Tibial artery (tissue), 4 donors: ENCODE measurements at regions not wholly inside any gene's neighbourhood (a gene's known extent, or its start where the extent isn't known, plus 50 kb on each side); places are given as distances from the start of the nearest gene placed in this dataset.
"Not testable (repeated sequence)": the region's sequence is repeated elsewhere in the genome, so short reads cannot be mapped to it uniquely, and the experiment has no call there.

Source experiments
- DNase-seq, 2 donors: peaks; one replicate each; pipeline ENCODE4 v3.0.0-alpha.2; 2019
- H3K27ac ChIP-seq, 2 donors: fragments of 200-600 bp; sonication (generic) in 1 of 2; 1 replicate in 1 of 2; 2 replicates in 1 of 2; pipeline ENCODE4 v1.5.1; 2018 to 2019; ENCODE audit warnings: mild to moderate bottlenecking in 1 of 2
- H3K27me3 ChIP-seq, 2 donors: fragments of 200-600 bp; sonication (generic) in 1 of 2; one replicate each; pipeline versions ENCODE4 v1.5.1 to v1.6.0; 2016 to 2019
- H3K36me3 ChIP-seq, 3 donors: fragments of 200-600 bp; sonication (generic) in 2 of 3; one replicate each; pipeline ENCODE4 v1.5.1; 2016 to 2019; ENCODE audit warnings: mild to moderate bottlenecking in 2 of 3
- H3K4me1 ChIP-seq, 4 donors: fragments of 200-600 bp; sonication (generic) in 2 of 4; 1 replicate in 3 of 4; 2 replicates in 1 of 4; pipeline ENCODE4 v1.5.1; 2016 to 2019
- H3K4me3 ChIP-seq, 2 donors: fragments of 200-600 bp; sonication (generic) in 1 of 2; 1 replicate in 1 of 2; 2 replicates in 1 of 2; pipeline ENCODE4 v1.5.1; 2018 to 2019; ENCODE audit warnings: mild to moderate bottlenecking in 2 of 2
- H3K9me3 ChIP-seq, 3 donors: fragments of 200-600 bp; sonication (generic) in 1 of 3; one replicate each; pipeline ENCODE4 v1.5.1; 2016 to 2019
- intact Hi-C: fragments of 100-400 bp; cut with DNase I; formaldehyde crosslinking; loops from one replicate; pipeline ENCODE4 v1.15.0; 2023; ENCODE audit warnings: low total_unique reads
- TF ChIP-seq, protein P1 (sequence below), 2 experiments: fragments of 200-600 bp in 1 of 2; fragments of 450-650 bp in 1 of 2; IDR thresholded peaks; one replicate each; pipeline ENCODE4 v1.5.1; 2017 to 2019; ENCODE audit warnings: antibody characterized with exemption in 2 of 2, mild to moderate bottlenecking in 1 of 2, moderate library complexity in 1 of 2

DNA sequence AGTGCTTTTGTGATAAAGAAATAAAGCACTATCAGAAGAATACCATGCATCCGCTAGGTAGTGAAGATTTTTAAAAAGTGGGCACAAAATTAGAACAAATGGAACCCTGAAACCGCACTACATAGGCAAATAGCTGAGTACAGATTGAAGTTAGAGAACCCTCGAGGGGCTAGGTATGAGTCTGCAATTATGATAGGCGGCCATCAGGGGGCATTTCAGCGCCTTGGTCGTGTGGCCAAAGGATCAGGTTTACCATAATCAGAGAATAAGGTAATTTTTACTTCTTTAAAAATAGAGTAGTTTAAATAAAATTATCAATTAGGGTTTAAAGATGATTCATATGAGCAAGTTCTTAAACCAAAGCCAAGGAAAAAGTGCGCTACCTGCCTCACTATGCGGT lies 129.8 kb downstream of the TMX1 start:
- Histone ChIP-seq H3K27me3 (no peaks in the 10 kb centered on the region), H3K9me3 (no peaks in the 10 kb centered on the region), H3K4me3 (no peak overlapping the region), H3K27ac (no peak overlapping the region), H3K36me3 (no peaks in the 10 kb centered on the region), H3K4me1 (peaks cover 0 to 4% (median 0%) of the 10 kb centered on the region in 4 donors)
- no peak for DNase-seq
- TF ChIP-seq, protein P1, sequence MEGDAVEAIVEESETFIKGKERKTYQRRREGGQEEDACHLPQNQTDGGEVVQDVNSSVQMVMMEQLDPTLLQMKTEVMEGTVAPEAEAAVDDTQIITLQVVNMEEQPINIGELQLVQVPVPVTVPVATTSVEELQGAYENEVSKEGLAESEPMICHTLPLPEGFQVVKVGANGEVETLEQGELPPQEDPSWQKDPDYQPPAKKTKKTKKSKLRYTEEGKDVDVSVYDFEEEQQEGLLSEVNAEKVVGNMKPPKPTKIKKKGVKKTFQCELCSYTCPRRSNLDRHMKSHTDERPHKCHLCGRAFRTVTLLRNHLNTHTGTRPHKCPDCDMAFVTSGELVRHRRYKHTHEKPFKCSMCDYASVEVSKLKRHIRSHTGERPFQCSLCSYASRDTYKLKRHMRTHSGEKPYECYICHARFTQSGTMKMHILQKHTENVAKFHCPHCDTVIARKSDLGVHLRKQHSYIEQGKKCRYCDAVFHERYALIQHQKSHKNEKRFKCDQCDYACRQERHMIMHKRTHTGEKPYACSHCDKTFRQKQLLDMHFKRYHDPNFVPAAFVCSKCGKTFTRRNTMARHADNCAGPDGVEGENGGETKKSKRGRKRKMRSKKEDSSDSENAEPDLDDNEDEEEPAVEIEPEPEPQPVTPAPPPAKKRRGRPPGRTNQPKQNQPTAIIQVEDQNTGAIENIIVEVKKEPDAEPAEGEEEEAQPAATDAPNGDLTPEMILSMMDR (IDR thresholded peaks at IDR 0.05) = no peak
- intact Hi-C loops = no loop called here

DNA sequence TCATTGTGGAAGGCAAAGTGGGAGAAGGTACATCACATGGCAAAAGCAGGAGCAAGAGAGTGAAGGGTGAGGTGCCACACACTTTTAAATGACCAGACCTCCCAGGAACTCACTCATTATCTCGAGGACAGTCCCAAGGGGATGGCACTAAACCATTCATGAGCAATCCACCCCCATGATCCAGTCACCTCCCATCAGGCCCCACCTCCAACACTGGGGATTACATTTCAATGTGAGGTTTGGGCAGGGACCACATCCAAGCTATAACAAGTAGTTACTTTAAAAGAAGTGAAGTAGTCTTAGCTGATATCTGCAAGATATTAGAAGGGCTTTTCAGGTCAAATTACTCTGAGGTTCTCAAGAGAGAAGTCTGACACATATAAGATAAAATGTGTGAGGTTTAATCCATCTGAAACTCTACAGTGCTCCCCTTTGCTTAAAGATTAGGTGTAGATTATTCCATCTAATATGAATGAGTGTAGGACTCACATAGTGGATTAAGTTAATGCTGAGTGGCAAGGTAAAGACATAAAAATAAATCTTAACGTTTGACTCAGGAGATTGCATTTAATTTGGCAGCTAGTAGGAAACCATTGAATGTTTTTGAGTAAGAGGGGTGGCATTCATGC lies 130.8 kb downstream of the TMX1 start:
- TF ChIP-seq, protein P1 (IDR thresholded peaks at IDR 0.05) = no peak
- Histone ChIP-seq H3K4me3 (no peak overlapping the region), H3K4me1 (peaks cover 0 to 4% (median 0%) of the 10 kb centered on the region in 4 donors), H3K27me3 (no peaks in the 10 kb centered on the region), H3K9me3 (no peaks in the 10 kb centered on the region), H3K36me3 (no peaks in the 10 kb centered on the region), H3K27ac (no peak overlapping the region)
- no peak for DNase-seq
- intact Hi-C loops = no loop called here

DNA sequence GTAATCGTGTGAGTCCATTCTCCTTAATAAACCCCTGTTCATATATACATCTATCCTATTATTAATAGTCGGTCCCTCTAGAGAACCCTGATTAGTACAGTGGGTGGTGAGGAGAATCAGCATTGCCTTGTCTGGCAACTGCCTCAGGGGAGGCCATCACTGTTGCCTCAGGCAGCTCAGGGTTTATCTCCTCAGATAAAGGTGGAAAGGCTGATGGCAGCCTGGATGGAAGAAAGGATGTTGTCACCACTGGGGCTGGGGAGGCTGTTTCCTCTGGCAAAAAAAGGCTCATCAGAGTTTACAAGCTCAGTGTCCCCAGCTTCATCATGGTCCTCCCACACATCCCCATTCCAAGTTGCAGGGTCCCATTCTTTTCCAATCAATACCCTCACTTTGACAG lies 137.1 kb downstream of the TMX1 start:
- H3K4me1 ChIP-seq, H3K36me3 ChIP-seq, H3K27ac ChIP-seq, H3K4me3 ChIP-seq, intact Hi-C loops, DNase-seq, H3K9me3 ChIP-seq, H3K27me3 ChIP-seq: not testable (repeated sequence)

DNA sequence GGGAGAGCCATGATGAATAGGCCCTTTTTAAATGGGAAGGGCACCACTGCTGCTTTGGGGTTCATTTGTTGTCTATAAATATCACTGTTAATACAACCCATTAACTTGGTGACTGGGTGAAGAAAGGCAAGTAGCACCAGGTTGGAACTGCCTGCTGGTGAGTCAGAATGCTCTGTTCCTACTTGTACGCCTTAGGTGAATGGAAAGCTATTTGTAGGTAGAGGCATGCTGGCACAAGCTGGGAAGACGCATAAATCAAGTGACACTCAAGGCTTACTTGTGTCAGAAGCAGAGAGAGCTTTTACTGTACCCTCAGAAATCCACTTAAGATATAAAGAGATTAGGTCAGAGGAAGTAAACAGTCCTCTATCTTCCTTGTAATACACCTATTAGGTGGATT lies 142.5 kb downstream of the TMX1 start:
- intact Hi-C loops = no loop called here
- Histone ChIP-seq H3K4me3 (no peak overlapping the region), H3K27ac (no peak overlapping the region), H3K27me3 (no peaks in the 10 kb centered on the region), H3K4me1 (no peaks in the 10 kb centered on the region), H3K9me3 (no peaks in the 10 kb centered on the region), H3K36me3 (no peaks in the 10 kb centered on the region)
- TF ChIP-seq, protein P1 (IDR thresholded peaks at IDR 0.05) = no peak
- DNase-seq = no peak

DNA sequence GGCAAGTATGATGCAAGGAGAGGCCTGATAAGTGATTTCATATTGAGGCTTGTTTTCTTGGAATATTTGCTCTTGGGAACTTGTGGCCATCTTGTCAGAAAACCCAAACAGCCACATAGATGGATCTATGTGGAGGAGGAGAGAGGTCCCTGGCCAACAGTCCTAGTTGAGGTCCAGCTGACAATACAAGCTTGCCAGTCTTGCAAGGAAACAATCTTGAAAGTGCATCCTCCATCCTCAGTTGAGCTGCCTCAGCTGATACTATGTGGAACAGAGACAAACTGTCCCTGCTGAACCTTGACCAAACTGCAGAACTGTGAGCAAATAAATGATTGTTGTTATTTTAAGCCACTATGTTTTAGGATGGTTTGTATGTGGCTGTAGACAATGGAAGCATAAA lies 146.4 kb downstream of the TMX1 start:
- Histone ChIP-seq H3K9me3 (no peaks in the 10 kb centered on the region), H3K36me3 (no peaks in the 10 kb centered on the region), H3K4me1 (no peaks in the 10 kb centered on the region), H3K27me3 (no peaks in the 10 kb centered on the region), H3K4me3 (no peak overlapping the region), H3K27ac (no peak overlapping the region)
- no peak for DNase-seq
- TF ChIP-seq, protein P1 (IDR thresholded peaks at IDR 0.05) = no peak
- intact Hi-C loops = no loop called here

DNA sequence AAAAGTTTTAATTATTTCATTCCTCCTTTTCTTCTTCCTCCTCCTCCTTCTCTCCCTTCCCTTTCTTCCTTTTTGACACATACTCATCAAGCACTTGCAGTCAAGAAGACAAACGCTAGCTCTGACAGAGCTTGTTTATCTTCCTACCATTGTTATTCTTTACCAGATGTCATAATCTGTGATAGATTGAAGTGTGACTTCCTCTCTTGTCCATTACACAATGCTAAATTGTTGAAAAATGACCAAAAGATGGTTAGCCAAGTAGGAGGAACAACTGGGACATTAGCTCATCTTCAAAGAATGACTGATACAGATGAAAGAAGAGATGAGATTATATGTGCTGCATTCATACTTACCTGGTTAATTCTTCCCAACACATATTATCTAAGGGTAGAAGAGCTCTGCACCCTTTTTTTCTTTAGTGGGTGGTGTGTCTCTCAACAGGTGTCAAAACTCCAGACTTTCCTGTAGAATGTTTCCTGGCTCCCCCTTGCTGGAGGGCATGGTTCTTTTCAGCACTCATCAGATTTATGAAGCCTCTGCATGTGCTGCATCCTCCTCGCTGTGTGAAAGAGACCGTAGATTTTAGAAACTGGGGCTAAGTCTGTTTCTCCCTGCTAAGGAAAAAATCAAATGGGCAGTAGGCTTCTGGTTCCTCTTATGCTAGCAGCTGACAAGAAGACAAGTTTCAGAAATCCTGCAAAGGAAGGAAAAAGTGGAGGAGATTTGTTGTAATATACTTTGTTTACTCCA lies 147.1 kb downstream of the TMX1 start:
- no peak for DNase-seq
- H3K4me3 ChIP-seq = no peak overlapping the region
- intact Hi-C loops = no loop called here
- H3K27me3 ChIP-seq = no peaks in the 10 kb centered on the region
- no peaks in the 10 kb centered on the region for H3K4me1 ChIP-seq
- H3K27ac ChIP-seq = no peak overlapping the region
- TF ChIP-seq, protein P1 (IDR thresholded peaks at IDR 0.05) = no peak
- no peaks in the 10 kb centered on the region for H3K36me3 ChIP-seq
- H3K9me3 ChIP-seq = no peaks in the 10 kb centered on the region
